HG03442 (cell line): ENCODE measurements at regions not wholly inside any gene's neighbourhood (a gene's known extent, or its start where the extent isn't known, plus 50 kb on each side); places are given as distances from the start of the nearest gene placed in this dataset.
A peak's percentile ranks its signal among the peaks of the same experiment; 100 is the strongest.

Experiments used
- ATAC-seq: cut with Tn5 transposase; IDR thresholded peaks from one replicate; pipeline ENCODE4 v1.9.1; 2021; ENCODE audit warnings: mild to moderate bottlenecking, moderate library complexity; ENCODE audit not compliant: unreplicated experiment

DNA sequence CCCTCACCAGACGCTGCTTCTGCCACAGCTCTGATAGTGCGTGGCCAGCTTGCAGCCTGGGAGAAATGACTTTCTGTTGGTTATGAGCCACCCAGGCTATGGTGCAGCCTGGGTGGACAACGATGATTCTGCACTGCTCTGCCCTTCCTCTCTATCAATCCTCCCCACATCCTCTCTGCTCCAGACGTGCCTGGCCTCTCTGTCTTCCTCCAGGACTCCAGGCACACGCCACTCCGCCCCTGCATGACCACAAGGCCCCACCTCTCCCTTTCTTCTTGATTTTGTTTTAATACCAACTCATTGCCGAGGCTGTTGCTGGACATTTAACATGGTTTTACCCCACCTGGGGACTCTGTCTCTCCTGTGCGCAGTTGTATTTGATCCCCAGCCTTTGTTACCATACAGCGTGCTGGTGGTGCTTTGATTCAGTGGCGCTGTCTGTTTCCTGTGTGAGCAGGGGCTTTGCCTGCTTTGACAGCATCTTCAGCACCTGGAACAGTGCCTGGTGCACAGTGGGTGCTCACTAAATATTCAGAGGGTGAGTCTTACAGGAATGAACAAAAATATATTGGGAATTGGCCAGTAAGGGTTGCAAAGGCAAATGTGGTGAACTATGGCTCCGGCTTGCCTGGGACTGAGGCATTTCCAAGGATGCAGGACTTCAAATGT, 280.9 kb downstream of the CDH26 start:
- ATAC-seq, result no peak

DNA sequence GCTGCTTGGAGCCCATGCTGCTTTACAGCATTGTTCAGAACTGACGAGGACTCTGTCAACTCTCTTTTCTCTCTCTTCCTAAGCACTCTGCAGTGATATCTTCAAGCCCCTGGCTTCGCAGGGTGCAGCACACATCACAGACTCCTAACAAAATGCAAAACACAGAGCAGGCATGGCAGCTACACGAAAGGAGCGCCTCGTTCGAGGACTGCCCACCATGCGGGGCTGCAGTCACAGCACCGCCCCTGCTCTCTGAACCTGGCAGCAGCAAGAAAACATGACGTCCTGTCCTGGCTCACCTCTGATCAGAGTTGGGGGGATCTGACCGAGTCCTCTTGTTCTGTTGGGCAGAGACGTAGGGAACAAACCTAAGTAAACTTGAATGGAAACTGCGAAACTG, 281.7 kb downstream of the CDH26 start:
- ATAC-seq, result no peak

DNA sequence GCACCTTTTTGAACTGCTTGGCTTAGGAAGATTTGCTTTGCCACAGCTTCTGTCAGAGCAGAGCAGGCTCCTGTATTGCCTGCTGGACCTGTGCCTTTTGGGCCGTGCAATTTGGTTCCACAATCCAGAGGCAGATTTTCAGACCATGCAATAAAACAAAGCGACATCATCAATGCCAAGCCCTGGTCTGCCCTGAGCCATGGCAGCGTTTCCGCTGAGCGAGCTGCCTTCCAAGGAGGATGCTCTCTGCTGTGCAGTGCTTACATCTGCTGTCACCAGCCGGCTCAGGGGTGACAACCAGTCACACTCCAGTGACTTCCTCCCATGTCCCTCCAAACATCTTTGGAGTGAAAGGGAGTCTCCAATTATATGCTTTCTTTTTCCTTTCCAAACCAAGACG, 282.2 kb downstream of the CDH26 start:
- ATAC-seq, result no peak

DNA sequence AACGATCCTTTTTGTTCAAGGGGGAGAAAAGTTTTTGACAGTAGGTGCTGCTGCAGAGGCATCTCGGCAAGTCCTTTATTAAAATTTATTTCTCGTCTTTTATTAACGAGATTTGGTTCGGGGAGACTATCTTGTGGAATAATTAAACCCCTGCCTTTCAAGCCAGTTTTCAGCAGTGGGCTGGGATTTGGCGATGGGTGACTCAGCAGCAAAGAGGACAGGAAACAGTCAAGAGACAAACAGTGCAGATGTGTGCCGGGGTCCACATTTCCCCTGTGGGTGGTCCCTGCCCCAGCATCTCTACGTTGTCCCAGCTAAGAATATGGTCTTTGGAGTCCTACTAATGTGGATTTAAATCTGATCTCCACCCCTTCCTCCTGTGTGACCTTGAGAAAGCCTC, 282.8 kb downstream of the CDH26 start:
- no peak for ATAC-seq

DNA sequence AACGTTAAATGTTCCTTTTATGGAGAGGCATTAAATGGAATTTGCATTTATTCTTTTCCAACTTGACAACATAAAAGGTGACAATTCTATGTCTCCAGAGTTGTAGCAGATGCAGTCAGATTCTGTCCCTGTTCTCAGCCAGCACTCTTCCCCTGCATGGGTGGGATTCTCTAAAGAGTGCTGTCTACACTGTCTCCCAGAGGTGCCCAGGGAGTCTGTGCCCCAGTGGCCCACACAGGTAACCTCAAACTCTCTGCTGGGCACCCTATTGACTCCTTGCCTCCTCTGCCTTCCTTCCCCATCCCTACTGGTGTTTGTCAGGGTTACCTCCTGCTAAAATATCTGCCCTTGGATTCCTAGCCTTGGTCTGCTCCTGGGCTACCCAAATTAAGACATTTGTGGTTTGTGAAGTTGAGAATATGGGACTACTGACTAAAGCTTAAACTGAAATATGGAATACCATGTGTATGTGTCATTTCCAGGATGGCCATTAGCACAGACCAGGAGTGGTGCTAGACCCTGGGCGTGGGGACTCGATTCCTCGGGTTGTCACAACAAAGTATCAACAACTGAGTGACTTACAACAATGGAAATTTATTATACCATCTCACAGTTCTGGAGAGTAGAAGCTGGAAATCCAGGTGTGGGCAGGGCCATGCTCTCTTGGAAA, 284.7 kb downstream of the CDH26 start:
- no peak for ATAC-seq

DNA sequence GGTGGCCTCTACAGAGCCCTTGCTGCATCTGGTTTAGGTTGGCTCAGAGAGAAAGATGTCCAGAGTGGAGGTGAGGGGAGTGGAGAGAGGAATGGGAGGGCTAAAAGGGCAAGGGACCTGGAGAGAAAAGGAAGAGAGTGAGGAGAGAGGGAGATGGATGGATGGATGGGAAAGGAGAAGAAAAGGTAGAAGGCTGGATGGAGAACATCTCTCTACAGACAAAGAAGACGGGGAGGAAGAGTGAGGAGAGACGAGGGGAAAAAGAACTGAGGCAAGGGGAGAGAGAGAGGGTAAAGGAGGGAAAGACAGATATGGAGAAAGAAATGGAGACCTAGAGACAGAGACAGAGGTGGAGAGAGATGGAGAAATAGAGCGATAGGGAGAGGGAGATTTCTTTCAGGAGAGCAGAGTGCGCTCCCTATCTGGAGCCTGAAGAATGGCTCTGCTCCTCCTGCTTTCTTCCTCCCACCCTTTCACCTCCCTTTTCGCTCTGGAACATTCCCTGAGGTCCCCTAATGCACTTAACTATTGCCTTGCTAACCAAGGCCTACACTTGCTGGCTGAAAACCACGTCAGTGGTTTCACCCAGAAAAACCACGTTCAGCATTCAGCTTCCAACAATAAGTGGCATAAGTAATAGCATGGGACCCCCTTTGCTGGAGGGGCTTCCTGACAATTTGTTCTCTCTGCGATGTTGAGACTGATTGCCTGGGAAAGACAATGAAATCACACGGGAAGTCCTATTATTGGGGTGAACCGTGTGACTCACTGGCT, 286.3 kb downstream of the CDH26 start:
- no peak for ATAC-seq

DNA sequence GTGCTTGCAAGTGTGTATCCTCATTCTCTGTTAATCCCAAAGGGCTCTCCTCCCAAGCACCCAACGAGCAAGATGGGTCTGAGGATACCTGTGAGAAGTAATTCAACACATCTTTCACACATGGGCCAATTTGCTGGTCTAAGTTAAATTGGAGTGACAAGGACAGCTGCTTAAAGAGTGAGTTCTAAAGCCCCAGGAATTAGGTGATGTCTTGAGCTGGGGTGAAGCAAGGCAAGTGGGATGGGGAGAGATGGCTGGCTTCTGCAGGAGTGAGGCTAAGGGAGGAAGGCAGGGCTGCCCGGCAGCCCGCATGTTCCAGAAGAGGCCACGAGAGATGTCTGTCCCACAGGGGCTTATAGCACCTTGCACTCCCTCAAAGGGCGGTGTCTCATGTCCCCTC, 288.5 kb downstream of the CDH26 start:
- no peak for ATAC-seq

DNA sequence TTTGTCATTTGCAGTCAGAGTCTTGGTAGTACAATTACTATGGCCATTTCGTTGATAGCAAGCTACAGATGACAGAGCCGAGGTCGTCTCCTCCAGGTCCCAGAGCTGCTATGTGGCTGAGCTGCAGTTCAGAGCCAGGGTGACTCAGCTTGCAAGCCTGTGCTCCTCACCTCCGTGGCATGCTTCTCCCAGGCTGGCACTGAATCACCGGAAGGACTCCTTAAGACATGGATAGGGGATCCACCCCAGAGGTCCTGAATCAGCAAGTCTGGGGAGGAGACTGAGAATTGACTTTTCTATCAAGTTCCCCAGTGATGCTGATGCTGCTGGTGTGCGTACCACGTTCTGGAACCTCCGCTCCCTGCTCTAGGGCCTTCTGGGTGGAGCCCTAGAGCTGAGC, 291.2 kb downstream of the CDH26 start:
- no peak for ATAC-seq

DNA sequence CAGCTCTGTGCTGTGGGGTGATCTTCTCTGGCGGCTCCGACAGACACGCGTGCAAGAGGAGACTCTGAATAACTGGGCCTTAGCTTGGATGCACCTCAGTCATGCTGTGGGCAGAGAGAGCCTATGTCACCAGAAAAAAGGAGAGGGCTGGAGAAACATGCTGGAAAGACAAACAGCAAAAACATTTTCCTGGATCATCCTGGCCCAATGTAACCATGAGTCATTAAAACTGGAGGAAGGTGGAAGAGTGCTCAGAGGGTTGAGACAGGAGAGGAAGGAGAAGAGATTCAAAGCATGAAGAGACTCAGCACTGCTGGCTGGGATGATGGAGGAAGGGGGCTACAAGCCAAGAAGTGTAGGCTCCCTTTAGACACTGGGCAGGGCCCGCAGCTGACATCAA, 292.0 kb downstream of the CDH26 start:
- no peak for ATAC-seq

DNA sequence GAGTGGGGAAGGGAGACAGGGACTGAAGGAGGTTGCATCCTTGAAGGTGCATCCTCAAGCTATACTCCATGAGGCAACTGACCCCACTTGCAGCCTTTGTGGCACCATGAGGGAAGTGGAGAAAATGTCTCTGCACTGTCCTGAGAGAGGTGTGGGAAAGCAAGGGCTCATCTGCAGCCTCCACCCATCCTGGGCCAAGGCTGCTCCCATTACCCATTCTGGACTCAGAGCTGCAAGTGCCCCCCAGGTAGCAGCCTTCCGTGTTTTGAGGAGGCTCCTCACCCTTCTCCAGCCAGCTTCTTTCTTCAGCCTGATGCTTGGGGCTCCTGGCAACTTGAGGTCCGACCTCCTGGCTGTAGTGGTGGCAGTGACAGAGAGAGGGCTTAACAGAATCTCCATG, 294.6 kb downstream of the CDH26 start:
- ATAC-seq, result no peak

DNA sequence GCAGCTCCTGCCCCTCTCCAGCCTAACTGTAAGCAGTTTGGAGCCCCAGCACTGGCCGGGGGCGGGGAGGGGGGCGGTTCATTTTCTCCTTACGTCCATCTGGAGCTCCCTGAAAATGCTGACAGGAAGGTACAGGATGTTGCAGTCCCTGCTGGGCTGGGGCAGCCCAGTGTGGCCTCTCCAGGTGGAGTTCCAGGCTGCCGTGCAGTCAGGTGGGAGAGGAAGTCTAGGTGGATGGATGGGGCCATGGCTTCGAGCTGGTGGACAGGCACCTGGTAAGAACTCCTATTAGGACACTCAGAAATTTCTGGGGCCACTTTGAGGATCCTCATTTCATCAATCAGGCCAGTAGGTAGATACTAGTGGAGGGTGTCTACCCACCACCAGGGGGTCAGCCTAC, 295.2 kb downstream of the CDH26 start:
- no peak for ATAC-seq

DNA sequence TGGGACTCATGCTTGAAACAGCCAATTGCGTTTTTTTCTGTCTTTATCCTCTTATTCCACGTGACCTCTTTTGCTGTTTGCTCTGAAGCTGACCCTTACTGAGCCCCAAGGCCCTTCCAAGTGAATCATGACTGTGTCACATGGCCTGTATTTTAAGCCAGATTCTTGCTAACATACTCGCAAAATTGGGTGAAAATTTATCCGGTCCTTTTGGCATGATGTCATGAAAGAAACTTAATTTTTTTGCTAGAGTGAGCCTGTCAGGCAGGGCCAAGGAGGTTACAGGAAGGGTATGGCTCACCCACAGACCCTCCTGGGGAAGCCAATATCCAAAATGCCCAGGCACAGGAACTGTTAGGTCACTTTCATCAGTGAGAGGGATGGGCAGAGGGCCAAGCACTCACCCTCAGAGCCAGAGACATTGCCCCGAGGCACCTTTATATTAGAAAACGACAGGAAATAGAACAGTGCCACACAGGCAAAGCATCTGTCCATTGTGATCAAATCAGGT, 296.7 kb downstream of the CDH26 start:
- ATAC-seq, result no peak

DNA sequence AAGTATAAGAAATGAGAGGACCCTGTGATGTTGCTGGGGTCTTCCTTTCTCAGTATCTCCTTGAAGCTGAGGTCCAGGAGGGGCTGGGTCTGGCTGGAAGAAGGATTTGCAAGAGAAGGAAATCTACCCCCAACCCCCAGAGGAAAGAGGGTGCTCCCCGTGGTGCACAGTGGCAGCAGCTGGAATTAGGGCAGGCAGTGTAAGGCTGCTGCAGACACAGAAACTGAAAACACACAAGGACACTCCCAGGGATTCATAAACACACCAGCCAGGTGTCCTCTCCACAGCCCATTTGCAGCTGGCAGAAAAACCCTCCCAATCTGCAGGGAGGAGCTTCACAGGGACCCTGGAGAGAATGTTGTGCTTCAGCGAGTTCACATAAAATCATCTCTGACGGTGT, 297.2 kb downstream of the CDH26 start:
- no peak for ATAC-seq

DNA sequence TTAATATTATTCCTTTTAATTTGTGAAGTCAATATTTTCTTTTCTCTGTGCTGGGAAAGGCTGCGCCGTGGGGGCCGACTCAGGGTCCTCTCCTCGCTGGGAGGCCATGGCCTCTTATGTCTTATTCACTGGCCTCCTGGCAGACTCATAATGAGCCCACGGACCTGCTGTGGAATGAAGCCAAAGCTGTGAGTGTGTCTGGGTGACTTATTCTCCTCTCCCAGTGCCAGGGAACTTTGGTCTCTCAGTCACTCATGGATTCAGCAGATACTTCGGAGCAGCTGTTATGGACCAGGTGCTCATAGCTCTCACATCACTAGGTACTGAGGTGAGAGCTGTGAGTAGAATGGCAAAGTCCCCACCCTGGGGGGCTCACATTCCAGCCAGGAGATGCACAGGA, 297.6 kb downstream of the CDH26 start:
- no peak for ATAC-seq

DNA sequence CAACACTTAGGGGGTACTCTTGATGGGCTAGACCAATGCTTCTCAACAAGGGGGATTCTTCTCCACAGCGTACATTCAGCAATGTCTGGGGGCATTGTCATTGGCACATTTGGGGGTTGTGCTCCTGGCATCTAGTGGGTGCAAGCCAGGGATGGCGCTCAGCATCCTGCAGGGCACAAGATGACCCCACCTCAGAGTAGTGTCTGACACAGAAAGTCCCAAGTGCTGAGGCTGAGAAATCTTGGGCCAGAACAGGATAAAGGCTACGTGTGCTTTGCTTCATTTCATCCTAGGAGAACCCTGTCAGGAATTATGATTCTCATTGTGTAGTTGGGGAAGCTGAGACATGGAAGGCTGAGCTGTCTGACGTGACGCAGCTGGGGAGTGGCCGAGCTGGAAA, 298.6 kb downstream of the CDH26 start:
- no peak for ATAC-seq

DNA sequence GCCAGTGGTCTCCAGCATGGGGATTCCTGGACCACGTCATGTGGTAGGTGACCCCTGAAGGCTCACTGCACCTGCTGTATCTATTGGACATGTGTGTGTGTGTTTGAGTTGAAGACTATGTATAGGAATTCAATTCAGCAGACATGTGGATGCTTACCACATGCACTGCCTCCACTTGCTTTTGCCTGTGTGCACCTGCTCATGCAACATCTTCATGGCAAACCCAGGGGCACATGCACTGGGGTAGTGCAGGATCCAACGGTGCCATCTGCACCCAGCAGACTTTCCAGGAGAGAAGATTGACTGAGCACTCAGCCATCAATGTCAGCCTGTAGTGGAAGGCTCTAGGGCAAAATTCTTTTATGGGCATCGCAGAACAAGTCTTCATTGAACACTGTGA, 299.4 kb downstream of the CDH26 start:
- ATAC-seq, result no peak

DNA sequence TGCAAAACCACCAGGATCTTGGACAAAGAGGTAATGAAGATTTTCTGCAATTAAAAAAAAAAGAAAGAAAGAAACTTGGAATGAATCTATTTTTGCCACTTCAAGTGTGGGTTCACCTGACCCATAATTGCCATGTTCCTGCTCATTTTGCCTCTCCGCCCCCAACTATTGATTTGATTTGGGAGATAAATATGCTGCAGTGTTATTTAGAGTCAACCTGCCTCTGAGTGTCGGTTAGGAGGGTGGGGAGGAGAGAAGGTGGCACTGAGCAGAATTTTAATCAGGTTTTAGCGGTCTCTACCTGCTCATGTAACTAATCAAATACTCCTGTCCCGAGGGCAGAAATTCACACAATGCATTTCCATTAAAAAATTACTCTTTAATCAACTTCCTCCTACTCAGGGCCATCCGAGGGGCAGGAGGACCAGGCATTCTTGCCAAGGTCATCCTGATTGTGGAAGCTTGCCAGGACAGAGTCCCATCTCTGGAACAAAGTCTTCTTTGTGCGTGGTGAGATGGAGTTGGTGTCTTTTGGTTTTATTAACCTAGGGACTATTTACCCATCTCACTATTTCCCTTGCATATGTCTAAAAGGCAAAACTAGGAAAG, 300.1 kb downstream of the CDH26 start:
- ATAC-seq, result no peak

DNA sequence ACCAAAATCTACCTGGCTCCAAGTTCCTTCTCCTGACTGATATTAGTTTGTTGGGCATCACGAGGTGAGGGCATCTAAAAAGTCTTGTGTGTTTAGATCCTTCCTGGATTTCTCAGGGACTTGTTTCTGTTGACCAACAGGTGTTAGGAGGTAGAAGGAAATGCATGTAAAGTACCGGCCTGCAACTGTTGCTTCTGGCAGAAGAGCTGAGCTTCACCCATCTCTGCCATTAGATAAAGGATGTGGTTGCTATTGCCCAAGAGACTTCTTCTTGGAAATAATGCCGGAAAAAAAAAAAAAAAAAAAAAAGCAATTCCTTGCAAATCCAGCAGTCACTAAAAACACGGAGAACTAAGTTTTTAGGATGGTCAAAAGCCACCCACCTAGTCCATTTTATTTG, 303.1 kb downstream of the CDH26 start:
- ATAC-seq, result no peak

DNA sequence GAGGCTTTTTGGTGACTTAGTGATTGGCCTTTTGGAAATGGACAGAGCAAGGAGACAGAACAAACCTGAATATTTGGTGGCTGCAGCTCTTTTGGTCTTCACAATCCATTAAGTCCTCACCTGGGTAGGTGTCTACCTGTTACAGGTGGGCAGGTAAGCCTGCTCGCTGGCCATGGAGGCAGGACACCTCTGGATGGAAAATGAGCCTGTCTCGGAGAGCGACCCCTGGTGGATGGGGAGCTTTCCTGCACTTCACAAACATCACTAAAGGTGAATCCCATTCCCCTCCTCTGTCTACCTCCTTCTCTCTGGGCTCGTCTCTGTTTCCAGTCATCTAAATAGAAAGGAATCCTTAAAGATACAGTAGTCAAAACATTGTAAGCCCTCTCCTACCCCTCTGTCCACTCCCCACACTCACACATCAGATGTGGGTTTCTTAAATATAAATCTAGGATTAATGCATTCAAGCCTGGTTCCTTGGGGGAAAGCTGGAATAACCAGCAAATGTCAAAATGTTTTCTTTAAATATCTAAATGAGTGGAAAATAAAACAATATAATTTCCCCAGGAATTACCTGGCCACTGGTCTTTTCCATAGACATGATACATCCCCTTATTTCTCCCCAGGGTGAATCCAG, 304.9 kb downstream of the CDH26 start:
- peak; percentile 52 for ATAC-seq

DNA sequence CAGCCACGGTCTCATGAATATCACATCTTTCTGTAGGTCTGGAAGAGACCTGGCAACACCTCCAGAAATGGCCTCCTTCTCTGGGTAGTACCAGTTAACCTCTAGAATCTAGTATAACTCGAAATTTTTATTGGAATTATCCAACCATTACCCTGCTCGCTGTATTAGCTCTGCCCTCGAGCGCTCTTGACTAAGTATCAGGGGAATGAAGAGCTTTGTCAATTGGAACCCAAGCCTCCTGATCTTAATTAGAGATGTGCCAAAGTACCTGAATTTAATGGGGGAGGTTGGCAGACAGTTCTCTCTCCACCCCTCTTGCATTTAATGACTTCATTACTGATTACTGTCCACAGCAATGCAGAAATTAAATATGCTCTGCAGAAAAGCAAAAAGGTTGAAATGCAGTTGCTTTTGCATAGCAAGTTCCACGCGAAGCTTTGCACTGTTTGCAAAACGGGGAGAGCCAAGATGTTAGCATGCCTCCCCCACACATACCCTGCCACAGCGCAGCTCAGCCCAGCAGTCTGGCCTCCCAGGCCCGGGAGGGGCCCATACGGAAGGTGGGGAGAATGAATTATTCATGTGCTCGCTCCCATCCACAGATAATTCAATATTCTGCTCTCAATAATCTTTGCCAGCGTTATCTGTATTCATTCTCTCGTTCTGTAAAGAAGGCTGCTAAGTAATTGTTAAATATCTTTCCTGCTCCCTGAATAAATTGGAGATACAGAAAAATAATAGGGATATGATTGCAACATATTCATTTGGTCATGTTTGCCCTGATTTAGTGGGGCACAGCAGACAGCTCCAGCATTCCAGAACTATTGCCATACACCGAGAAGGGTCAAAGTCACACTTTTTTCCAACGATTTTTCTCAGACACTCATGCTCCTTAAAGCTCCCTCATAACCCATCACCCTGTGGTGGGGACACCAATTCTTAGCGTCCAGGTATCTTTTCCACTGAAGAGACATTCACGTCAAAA, 305.8 kb downstream of the CDH26 start:
- ATAC-seq, result no peak
